MCF 10A (cell line): ENCODE measurements at regions not wholly inside any gene's neighbourhood (a gene's known extent, or its start where the extent isn't known, plus 50 kb on each side); places are given as distances from the start of the nearest gene placed in this dataset.
"Not testable (repeated sequence)": the region's sequence is repeated elsewhere in the genome, so short reads cannot be mapped to it uniquely, and the experiment has no call there.

Experiments
- BruUV-seq: library from RNA; stranded (reverse); fragments of 400-500 nt; replicated peaks from 2 replicates; lab custom pipeline; 2021; lab: Mats Ljungman, UMichigan
- CTCF ChIA-PET: fragments of 300-600 bp; sonication (Branson Sonifier 250); formaldehyde crosslinking; extraction: SDS; loops from one replicate; lab custom pipeline; 2021; ENCODE audit warnings: antibody characterized with exemption, inconsistent platforms; lab: Yijun Ruan, JAX
- POLR2A ChIA-PET: fragments of 300-600, 350-650 bp; sonication (Branson Sonifier 250); formaldehyde crosslinking; extraction: SDS; loops from one replicate; lab custom pipeline; 2020; ENCODE audit warnings: antibody characterized with exemption, inconsistent platforms; lab: Yijun Ruan, JAX
- DNase-seq: peaks from one replicate; pipeline ENCODE4 v3.0.0-alpha.2; 2018; ENCODE audit not compliant: unreplicated experiment
- H3K27ac Mint-ChIP-seq: one replicate; pipeline ENCODE4 v1.8.0; 2022; ENCODE audit warnings: mild to moderate bottlenecking, low read depth, mixed read lengths; ENCODE audit not compliant: unreplicated experiment
- H3K27me3 Mint-ChIP-seq: one replicate; pipeline ENCODE4 v1.8.0; 2022; ENCODE audit warnings: mixed read lengths; ENCODE audit not compliant: insufficient read depth, unreplicated experiment
- H3K36me3 Mint-ChIP-seq: one replicate; pipeline ENCODE4 v1.8.0; 2022; ENCODE audit warnings: mild to moderate bottlenecking, moderate library complexity, mixed read lengths; ENCODE audit not compliant: insufficient read depth, unreplicated experiment
- H3K4me1 Mint-ChIP-seq: one replicate; pipeline ENCODE4 v1.8.0; 2022; ENCODE audit warnings: mixed read lengths; ENCODE audit not compliant: insufficient read depth, unreplicated experiment
- H3K4me3 Mint-ChIP-seq: one replicate; pipeline ENCODE4 v1.8.0; 2022; ENCODE audit warnings: mild to moderate bottlenecking, moderate library complexity, mixed read lengths; ENCODE audit not compliant: unreplicated experiment
- H3K9me3 Mint-ChIP-seq: one replicate; pipeline ENCODE4 v1.8.0; 2022; ENCODE audit warnings: mixed read lengths; ENCODE audit not compliant: unreplicated experiment
- CTCF ChIP-seq: fragments of 200-600 bp; IDR thresholded peaks from one replicate; pipeline ENCODE4 v1.8.0; 2022; ENCODE audit warnings: antibody characterized with exemption, mild to moderate bottlenecking; ENCODE audit not compliant: unreplicated experiment
- intact Hi-C: fragments of 100-400 bp; cut with micrococcal nuclease; formaldehyde crosslinking; loops from 2 replicates; pipeline ENCODE4 v1.14.1; 2022

GRCh38 chr4:144851948-144852347, 206.0 kb downstream of the HHIP start:
- Mint-ChIP-seq H3K36me3 (no peaks in the 10 kb centered on the region), H3K9me3 (no peaks in the 10 kb centered on the region), H3K27me3 (no peaks in the 10 kb centered on the region), H3K4me1 (no peaks in the 10 kb centered on the region), H3K27ac (no peak overlapping the region), H3K4me3 (no peak overlapping the region)
- POLR2A ChIA-PET: no interaction called here
- no peak for DNase-seq
- CTCF ChIA-PET: no interaction called here
- intact Hi-C loops: no loop called here
- no peak for TF ChIP-seq CTCF
- no TSS peak for BruUV-seq

GRCh38 chr4:144861471-144861870, 215.5 kb downstream of the HHIP start:
- POLR2A ChIA-PET: no interaction called here
- no peaks in the 10 kb centered on the region for H3K9me3 Mint-ChIP-seq
- H3K4me3 Mint-ChIP-seq: no peak overlapping the region
- no peak for DNase-seq
- intact Hi-C loops: no loop called here
- H3K27me3 Mint-ChIP-seq: no peaks in the 10 kb centered on the region
- no peaks in the 10 kb centered on the region for H3K36me3 Mint-ChIP-seq
- CTCF ChIA-PET: no interaction called here
- H3K27ac Mint-ChIP-seq: no peak overlapping the region
- no TSS peak for BruUV-seq
- no peak for TF ChIP-seq CTCF
- no peaks in the 10 kb centered on the region for H3K4me1 Mint-ChIP-seq

GRCh38 chr4:144862210-144862609, 216.3 kb downstream of the HHIP start:
- no peaks in the 10 kb centered on the region for H3K9me3 Mint-ChIP-seq
- BruUV-seq: no TSS peak
- H3K4me3 Mint-ChIP-seq: no peak overlapping the region
- H3K27me3 Mint-ChIP-seq: no peaks in the 10 kb centered on the region
- CTCF ChIA-PET: no interaction called here
- H3K27ac Mint-ChIP-seq: no peak overlapping the region
- POLR2A ChIA-PET: no interaction called here
- no peak for TF ChIP-seq CTCF
- intact Hi-C loops: no loop called here
- no peaks in the 10 kb centered on the region for H3K4me1 Mint-ChIP-seq
- no peaks in the 10 kb centered on the region for H3K36me3 Mint-ChIP-seq
- no peak for DNase-seq

GRCh38 chr4:144864891-144865290, 218.9 kb downstream of the HHIP start:
- H3K27ac Mint-ChIP-seq, CTCF ChIA-PET, intact Hi-C loops, H3K9me3 Mint-ChIP-seq, H3K27me3 Mint-ChIP-seq, H3K36me3 Mint-ChIP-seq, DNase-seq, H3K4me3 Mint-ChIP-seq, BruUV-seq, POLR2A ChIA-PET, H3K4me1 Mint-ChIP-seq: not testable (repeated sequence)

- TF ChIP-seq CTCF: no peak
- Mint-ChIP-seq H3K27ac (no peak overlapping the region), H3K9me3 (no peaks in the 10 kb centered on the region), H3K27me3 (no peaks in the 10 kb centered on the region), H3K4me3 (no peak overlapping the region), H3K4me1 (no peaks in the 10 kb centered on the region), H3K36me3 (no peaks in the 10 kb centered on the region)
- intact Hi-C loops: no loop called here
- POLR2A ChIA-PET: interaction anchor here (0.6 to 0.7 kb wide), 2 partner anchors 8 to 33 kb away, joined by 3 read pairs; no protein-coding TSS in a partner anchor
- CTCF ChIA-PET: interaction anchor here (0.5 to 0.7 kb wide), 3 partner anchors 11 to 694 kb away, joined by 3 to 4 read pairs (median 3); no protein-coding TSS in a partner anchor
- BruUV-seq: no TSS peak
- DNase-seq: no peak
These were observed 222.4 kb downstream of the HHIP start for GRCh38 chr4:144868309-144868708.
